DOHH2 (cell line): ENCODE measurements at regions not wholly inside any gene's neighbourhood (a gene's known extent, or its start where the extent isn't known, plus 50 kb on each side); places are given as distances from the start of the nearest gene placed in this dataset.

Source experiments
- CTCF ChIP-seq: fragments of 200-600 bp; sonication (generic); IDR thresholded peaks from one replicate; pipeline ENCODE4 v1.5.1; 2014; ENCODE audit warnings: antibody characterized with exemption, mild to moderate bottlenecking, low read depth, low read length; ENCODE audit not compliant: poor library complexity, severe bottlenecking
- EZH2phosphoT487 ChIP-seq: fragments of 200-600 bp; sonication (generic); IDR thresholded peaks from 2 replicates; pipeline ENCODE4 v1.6.1; 2017; ENCODE audit warnings: borderline replicate concordance, mild to moderate bottlenecking, antibody characterized with exemption, low read length, moderate library complexity, mixed read lengths

DNA sequence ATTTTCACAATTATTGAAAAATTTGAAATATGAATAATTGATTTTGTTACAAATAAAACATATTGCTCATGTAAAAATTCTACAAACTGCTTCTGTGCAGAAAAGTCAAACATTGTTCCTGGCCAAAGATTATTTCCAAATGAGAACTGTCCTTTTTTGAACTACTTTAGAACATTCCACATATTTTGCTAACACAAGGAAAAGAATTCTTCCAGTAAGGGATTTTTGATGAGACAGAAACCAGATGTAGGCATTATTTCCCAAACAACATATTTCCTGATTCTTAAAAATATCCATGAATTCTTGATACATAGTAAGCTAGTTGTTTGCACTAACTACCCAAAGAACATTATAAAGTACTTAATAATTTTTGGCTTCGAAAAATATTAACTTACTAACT, 715.2 kb downstream of the CCDC85A start:
- TF ChIP-seq EZH2phosphoT487 (no peak), CTCF (no peak)
